ENCODE measurements at regions not wholly inside any gene's neighbourhood (a gene's known extent, or its start where the extent isn't known, plus 50 kb on each side); places are given as distances from the start of the nearest gene placed in this dataset.

- DNase-seq (ENCODE audit: low spot score), result no peak
These were observed 113.5 kb upstream of the ZNF678 start for GRCh38 chr1:227449741-227450441.

- no peak for DNase-seq (ENCODE audit: low spot score)
These were observed 114.3 kb upstream of the ZNF678 start for GRCh38 chr1:227449051-227449450.

GRCh38 chr1:227447531-227447990 lies 115.8 kb upstream of the ZNF678 start:
- DNase-seq (ENCODE audit: low spot score), result no peak

- no peak for DNase-seq (ENCODE audit: low spot score)
These were observed 117.6 kb upstream of the ZNF678 start for GRCh38 chr1:227445746-227446145.

- DNase-seq (ENCODE audit: low spot score), result no peak
These were observed 118.2 kb upstream of the ZNF678 start for GRCh38 chr1:227445092-227445674.

GRCh38 chr1:227440182-227440581 lies 121.9 kb upstream of the CDC42BPA start:
- DNase-seq (ENCODE audit: low spot score), result no peak

- peak; percentile 79 for DNase-seq (ENCODE audit: low spot score)
These were observed 119.3 kb upstream of the CDC42BPA start for GRCh38 chr1:227437495-227438008.

- peak; percentile 39 for DNase-seq (ENCODE audit: low spot score)
These were observed 116.6 kb upstream of the CDC42BPA start for GRCh38 chr1:227434808-227435444.

GRCh38 chr1:227433663-227434341 lies 115.5 kb upstream of the CDC42BPA start:
- no peak for DNase-seq (ENCODE audit: low spot score)

GRCh38 chr1:227432981-227433380 lies 114.7 kb upstream of the CDC42BPA start:
- DNase-seq (ENCODE audit: low spot score), result no peak

- DNase-seq (ENCODE audit: low spot score), result no peak
These were observed 113.9 kb upstream of the CDC42BPA start for GRCh38 chr1:227432181-227432535.

GRCh38 chr1:227429447-227430359 lies 111.4 kb upstream of the CDC42BPA start:
- DNase-seq (ENCODE audit: low spot score), result no peak

GRCh38 chr1:227428803-227429202 lies 110.5 kb upstream of the CDC42BPA start:
- DNase-seq (ENCODE audit: low spot score), result no peak

GRCh38 chr1:227427411-227427810 lies 109.1 kb upstream of the CDC42BPA start:
- DNase-seq (ENCODE audit: low spot score), result no peak

GRCh38 chr1:227424953-227425352 lies 106.7 kb upstream of the CDC42BPA start:
- no peak for DNase-seq (ENCODE audit: low spot score)

- no peak for DNase-seq (ENCODE audit: low spot score)
These were observed 105.9 kb upstream of the CDC42BPA start for GRCh38 chr1:227424159-227424680.

- no peak for DNase-seq (ENCODE audit: low spot score)
These were observed 104.3 kb upstream of the CDC42BPA start for GRCh38 chr1:227422581-227422980.

- no peak for DNase-seq (ENCODE audit: low spot score)
These were observed 101.9 kb upstream of the CDC42BPA start for GRCh38 chr1:227420147-227420546.

- DNase-seq (ENCODE audit: low spot score), result no peak
These were observed 99.6 kb upstream of the CDC42BPA start for GRCh38 chr1:227417756-227418480.

GRCh38 chr1:227416156-227416830 lies 98.0 kb upstream of the CDC42BPA start:
- DNase-seq (ENCODE audit: low spot score), result no peak

Data from pons (tissue), 1 donor.